H54 (cell line): ENCODE measurements at regions not wholly inside any gene's neighbourhood (a gene's known extent, or its start where the extent isn't known, plus 50 kb on each side); places are given as distances from the start of the nearest gene placed in this dataset.

Experiments
- DNase-seq: peaks from one replicate; pipeline ENCODE4 v3.0.0; 2011; ENCODE audit warnings: low spot score, mixed read lengths; ENCODE audit not compliant: insufficient read length
- FAIRE-seq: peaks from 3 replicates; lab custom pipeline; 2011; peaks lifted over from hg19 to GRCh38; lab: Jason Lieb, UNC
- POLR2A ChIP-seq: IDR thresholded peaks from 2 replicates; pipeline ENCODE4 v1.6.1; 2011; ENCODE audit warnings: low read depth, mild to moderate bottlenecking, low read length

- FAIRE-seq: no peak
- no peak for TF ChIP-seq POLR2A
- no peak for DNase-seq
These were observed 229.2 kb upstream of the B3GAT1 start for GRCh38 chr11:134640971-134641968.

GRCh38 chr11:134640536-134640935, 228.5 kb upstream of the B3GAT1 start:
- no peak for TF ChIP-seq POLR2A
- DNase-seq (no peak), FAIRE-seq (no peak)

GRCh38 chr11:134639586-134640330, 227.7 kb upstream of the B3GAT1 start:
- no peak for TF ChIP-seq POLR2A
- no peak for FAIRE-seq
- DNase-seq: peak; percentile 17

GRCh38 chr11:134638796-134639430, 226.9 kb upstream of the B3GAT1 start:
- no peak for TF ChIP-seq POLR2A
- DNase-seq: no peak
- FAIRE-seq: no peak

GRCh38 chr11:134637091-134638015, 225.3 kb upstream of the B3GAT1 start:
- no peak for DNase-seq

GRCh38 chr11:134636071-134636470, 224.0 kb upstream of the B3GAT1 start:
- FAIRE-seq (no peak), DNase-seq (no peak)
- TF ChIP-seq POLR2A: no peak

More at GRCh38 chr11:134637091-134638015, 225.3 kb upstream of the B3GAT1 start:
- FAIRE-seq: no peak
- TF ChIP-seq POLR2A: no peak

- FAIRE-seq (no peak), DNase-seq (no peak)
These were observed 223.1 kb upstream of the B3GAT1 start for GRCh38 chr11:134634897-134635831.

GRCh38 chr11:134633276-134633675, 221.2 kb upstream of the B3GAT1 start:
- no peak for FAIRE-seq
- no peak for DNase-seq
- TF ChIP-seq POLR2A: no peak

More at GRCh38 chr11:134634897-134635831, 223.1 kb upstream of the B3GAT1 start:
- no peak for TF ChIP-seq POLR2A

GRCh38 chr11:134632347-134633119, 220.5 kb upstream of the B3GAT1 start:
- no peak for TF ChIP-seq POLR2A
- DNase-seq: no peak
- FAIRE-seq: no peak

GRCh38 chr11:134630861-134631260, 218.8 kb upstream of the B3GAT1 start:
- TF ChIP-seq POLR2A: no peak
- DNase-seq (no peak), FAIRE-seq (no peak)

- no peak for FAIRE-seq
- DNase-seq: no peak
- no peak for TF ChIP-seq POLR2A
These were observed 216.4 kb upstream of the B3GAT1 start for GRCh38 chr11:134628426-134628825.
